MM.1S (cell line): ENCODE measurements at regions not wholly inside any gene's neighbourhood (a gene's known extent, or its start where the extent isn't known, plus 50 kb on each side); places are given as distances from the start of the nearest gene placed in this dataset.

Experiments
- CTCF ChIP-seq: fragments of 300-600 bp; sonication (generic); IDR thresholded peaks from 2 replicates; pipeline ENCODE4 v1.5.1; 2016; ENCODE audit warnings: antibody characterized with exemption, low read length, mixed read lengths
- EZH2 ChIP-seq: fragments of 300-600 bp; sonication (generic); optimal IDR thresholded peaks from 2 replicates; pipeline ENCODE3; 2017; ENCODE audit warnings: low read depth, mild to moderate bottlenecking, antibody characterized with exemption, low read length, mixed read lengths
- EZH2phosphoT487 ChIP-seq: fragments of 300-600 bp; sonication (generic); IDR thresholded peaks from 2 replicates; pipeline ENCODE4 v1.6.1; 2018; ENCODE audit warnings: antibody characterized with exemption, low read length

GRCh38 chr5:126723643-126724042 lies 53.3 kb upstream of the LMNB1 start:
- TF ChIP-seq CTCF (no peak), EZH2 (no peak), EZH2phosphoT487 (no peak)
